Activated CD8-positive, alpha-beta T cell treated with anti-CD3 and anti-CD28 coated beads, Interleukin-2, amount 10 ng/mL, durations not matched to agents 7 days and 5 days (primary cell): ENCODE measurements at regions not wholly inside any gene's neighbourhood (a gene's known extent, or its start where the extent isn't known, plus 50 kb on each side); places are given as distances from the start of the nearest gene placed in this dataset.
A peak's percentile ranks its signal among the peaks of the same experiment; 100 is the strongest.
"Not testable (repeated sequence)": the region's sequence is repeated elsewhere in the genome, so short reads cannot be mapped to it uniquely, and the experiment has no call there.

Source experiments
- ATAC-seq: fragments of 150-1000 bp; cut with Tn5 transposase; one replicate; pipeline ENCODE4 v1.10.0; 2021; ENCODE audit warnings: moderate library complexity
- CTCF ChIA-PET: fragments of 350-600 bp; sonication (Branson Sonifier 250); formaldehyde crosslinking; loops from one replicate; lab custom pipeline; 2021; ENCODE audit warnings: antibody characterized with exemption; lab: Charles Lee
- POLR2A ChIA-PET: fragments of 350-600 bp; sonication (Branson Sonifier 250); formaldehyde crosslinking; loops from one replicate; lab custom pipeline; 2021; ENCODE audit warnings: antibody characterized with exemption; lab: Charles Lee
- DNase-seq: peaks from one replicate; pipeline ENCODE4 v3.0.0-alpha.2; 2020
- H3K27ac Mint-ChIP-seq: one replicate; pipeline ENCODE4 v1.8.0; 2021; ENCODE audit warnings: mild to moderate bottlenecking, mixed read lengths
- H3K27me3 Mint-ChIP-seq: one replicate; pipeline ENCODE4 v1.8.0; 2021; ENCODE audit warnings: low read depth, mixed read lengths
- H3K36me3 Mint-ChIP-seq: one replicate; pipeline ENCODE4 v1.8.0; 2021; ENCODE audit warnings: low read depth, mixed read lengths
- H3K4me1 Mint-ChIP-seq: one replicate; pipeline ENCODE4 v1.8.0; 2021; ENCODE audit warnings: low read depth, mixed read lengths
- H3K4me3 Mint-ChIP-seq: one replicate; pipeline ENCODE4 v1.8.0; 2021; ENCODE audit warnings: mild to moderate bottlenecking, mixed read lengths
- H3K9me3 Mint-ChIP-seq: one replicate; pipeline ENCODE4 v1.8.0; 2022; ENCODE audit warnings: mixed read lengths; ENCODE audit not compliant: insufficient read depth

- H3K4me1 Mint-ChIP-seq, H3K27me3 Mint-ChIP-seq, ATAC-seq, H3K27ac Mint-ChIP-seq, H3K36me3 Mint-ChIP-seq, DNase-seq, POLR2A ChIA-PET, H3K9me3 Mint-ChIP-seq, H3K4me3 Mint-ChIP-seq, CTCF ChIA-PET: not testable (repeated sequence)
These were observed 322.2 kb downstream of the CCSER2 start for GRCh38 chr10:84650628-84651027.

GRCh38 chr10:84654671-84655070, 326.3 kb downstream of the CCSER2 start:
- ATAC-seq: no peak
- H3K36me3 Mint-ChIP-seq: no peaks in the 10 kb centered on the region
- no peak overlapping the region for H3K4me3 Mint-ChIP-seq
- peaks cover 6% of the 10 kb centered on the region for H3K4me1 Mint-ChIP-seq
- H3K9me3 Mint-ChIP-seq: no peaks in the 10 kb centered on the region
- ChIA-PET POLR2A (no interaction called here), CTCF (interaction anchor here (1.2 kb wide), 1 partner anchor 9 kb away, joined by 8 read pairs; no protein-coding TSS in a partner anchor)
- H3K27me3 Mint-ChIP-seq: peaks cover 3% of the 10 kb centered on the region
- DNase-seq: no peak
- no peak overlapping the region for H3K27ac Mint-ChIP-seq

- H3K27me3 Mint-ChIP-seq: no peaks in the 10 kb centered on the region
- H3K9me3 Mint-ChIP-seq: no peaks in the 10 kb centered on the region
- ChIA-PET CTCF (no interaction called here), POLR2A (no interaction called here)
- H3K27ac Mint-ChIP-seq: no peak overlapping the region
- no peaks in the 10 kb centered on the region for H3K36me3 Mint-ChIP-seq
- DNase-seq (no peak), ATAC-seq (no peak)
- H3K4me1 Mint-ChIP-seq: peaks cover 13% of the 10 kb centered on the region
- H3K4me3 Mint-ChIP-seq: no peak overlapping the region
These were observed 330.6 kb downstream of the CCSER2 start for GRCh38 chr10:84659027-84659426.

GRCh38 chr10:84659497-84660439, 331.4 kb downstream of the CCSER2 start:
- peaks cover 7% of the 10 kb centered on the region for H3K4me1 Mint-ChIP-seq
- no peaks in the 10 kb centered on the region for H3K27me3 Mint-ChIP-seq
- H3K36me3 Mint-ChIP-seq: no peaks in the 10 kb centered on the region
- ChIA-PET POLR2A (no interaction called here), CTCF (no interaction called here)
- no peaks in the 10 kb centered on the region for H3K9me3 Mint-ChIP-seq
- no peak overlapping the region for H3K27ac Mint-ChIP-seq
- H3K4me3 Mint-ChIP-seq: no peak overlapping the region
- ATAC-seq (no peak), DNase-seq (no peak)

DNA sequence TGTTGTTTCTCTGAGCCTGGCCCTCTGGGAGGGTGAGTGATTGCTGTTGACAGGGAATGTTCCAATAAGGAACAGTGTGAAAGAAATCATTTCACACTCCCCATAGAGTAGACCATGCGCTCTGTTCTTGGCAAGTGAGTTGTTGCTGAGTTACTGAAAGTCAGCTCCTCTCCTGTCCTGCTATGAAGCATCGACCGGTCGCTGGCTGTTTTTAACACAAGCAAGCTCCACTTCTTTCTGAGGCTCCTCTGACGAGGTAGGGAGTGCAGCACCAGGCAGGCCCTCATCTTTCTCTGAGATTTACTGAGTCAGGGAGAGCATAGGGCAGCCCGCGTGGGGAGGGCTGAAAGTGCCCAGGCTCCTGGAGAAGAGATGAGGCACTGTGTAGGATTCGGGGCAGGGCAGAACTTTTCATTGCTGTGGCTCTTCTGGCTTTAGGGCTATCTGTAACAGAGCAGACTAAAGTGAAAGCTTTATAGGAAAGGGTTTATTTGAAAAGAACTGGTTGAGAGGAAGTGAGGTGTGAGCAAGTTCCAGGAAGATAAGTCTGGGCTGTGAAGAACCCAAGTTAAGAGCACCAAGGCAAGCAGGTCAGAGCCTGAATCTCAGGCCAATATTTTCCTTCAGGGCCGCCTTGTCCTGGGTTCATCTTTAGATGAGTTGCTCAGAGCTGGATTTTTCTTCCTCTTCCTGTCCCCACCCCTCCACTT, 332.2 kb downstream of the CCSER2 start:
- peak; percentile 42 for ATAC-seq
- H3K27ac Mint-ChIP-seq: no peak overlapping the region

GRCh38 chr10:84665211-84665610, 336.8 kb downstream of the CCSER2 start:
- Mint-ChIP-seq H3K27me3 (peaks cover 3% of the 10 kb centered on the region), H3K4me1 (peaks cover 7% of the 10 kb centered on the region), H3K27ac (no peak overlapping the region), H3K9me3 (no peaks in the 10 kb centered on the region), H3K4me3 (no peak overlapping the region), H3K36me3 (no peaks in the 10 kb centered on the region)
- ATAC-seq (no peak), DNase-seq (no peak)
- ChIA-PET POLR2A (no interaction called here), CTCF (interaction anchor here (1.2 kb wide), 1 partner anchor 9 kb away, joined by 3 read pairs; no protein-coding TSS in a partner anchor)

More for the DNA sequence above, 332.2 kb downstream of the CCSER2 start:
- Mint-ChIP-seq H3K4me3 (no peak overlapping the region), H3K36me3 (no peaks in the 10 kb centered on the region), H3K27me3 (no peaks in the 10 kb centered on the region), H3K4me1 (peaks cover 7% of the 10 kb centered on the region), H3K9me3 (no peaks in the 10 kb centered on the region)
- ChIA-PET CTCF (no interaction called here), POLR2A (no interaction called here)
- no peak for DNase-seq

GRCh38 chr10:84665883-84666463, 337.6 kb downstream of the CCSER2 start:
- ATAC-seq (no peak), DNase-seq (peak; percentile 35)
- CTCF ChIA-PET: interaction anchor here (1.2 kb wide), 1 partner anchor 8 kb away, joined by 3 read pairs; no protein-coding TSS in a partner anchor
- H3K4me3 Mint-ChIP-seq: no peak overlapping the region
- no peaks in the 10 kb centered on the region for H3K36me3 Mint-ChIP-seq
- H3K27ac Mint-ChIP-seq: no peak overlapping the region
- POLR2A ChIA-PET: no interaction called here
- H3K9me3 Mint-ChIP-seq: no peaks in the 10 kb centered on the region
- peaks cover 3% of the 10 kb centered on the region for H3K27me3 Mint-ChIP-seq
- peaks cover 2% of the 10 kb centered on the region for H3K4me1 Mint-ChIP-seq

DNA sequence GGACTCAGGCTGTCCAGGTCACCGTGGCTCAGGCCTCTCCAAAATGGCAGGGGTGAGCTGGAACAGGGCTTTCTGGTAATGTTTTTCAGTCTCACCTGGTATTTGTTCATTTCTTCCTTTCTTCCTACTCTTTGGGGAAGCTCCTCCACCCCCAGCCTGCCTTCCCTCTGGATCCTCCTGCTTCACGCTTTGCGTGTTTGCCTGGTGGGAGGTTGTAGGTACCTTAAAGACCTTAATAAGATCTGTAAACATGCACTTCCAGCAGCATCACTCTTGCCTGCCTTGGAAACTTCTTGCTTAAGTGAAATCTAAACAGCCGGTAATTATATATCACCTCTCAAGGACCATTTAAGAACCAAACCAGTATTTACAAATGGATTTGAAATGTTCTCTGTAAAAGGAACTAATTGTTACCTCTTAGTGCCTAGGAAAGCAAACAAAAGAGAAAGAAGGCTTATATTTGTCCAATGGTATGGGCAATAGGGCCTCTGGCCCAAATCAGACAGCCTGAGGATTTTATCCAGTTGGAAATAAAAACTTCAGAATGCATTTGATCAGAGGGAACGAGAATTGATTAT, 339.9 kb downstream of the CCSER2 start:
- H3K36me3 Mint-ChIP-seq: no peaks in the 10 kb centered on the region
- ChIA-PET CTCF (no interaction called here), POLR2A (no interaction called here)
- no peak overlapping the region for H3K27ac Mint-ChIP-seq
- ATAC-seq (no peak), DNase-seq (no peak)
- no peaks in the 10 kb centered on the region for H3K9me3 Mint-ChIP-seq
- H3K4me1 Mint-ChIP-seq: no peaks in the 10 kb centered on the region
- no peak overlapping the region for H3K4me3 Mint-ChIP-seq
- H3K27me3 Mint-ChIP-seq: peaks cover 3% of the 10 kb centered on the region

GRCh38 chr10:84675060-84675459, 346.7 kb downstream of the CCSER2 start:
- Mint-ChIP-seq H3K4me1 (no peaks in the 10 kb centered on the region), H3K36me3 (no peaks in the 10 kb centered on the region), H3K27ac (no peak overlapping the region), H3K9me3 (no peaks in the 10 kb centered on the region), H3K27me3 (no peaks in the 10 kb centered on the region), H3K4me3 (no peak overlapping the region)
- DNase-seq (no peak), ATAC-seq (no peak)
- CTCF ChIA-PET: no interaction called here
- POLR2A ChIA-PET: no interaction called here

DNA sequence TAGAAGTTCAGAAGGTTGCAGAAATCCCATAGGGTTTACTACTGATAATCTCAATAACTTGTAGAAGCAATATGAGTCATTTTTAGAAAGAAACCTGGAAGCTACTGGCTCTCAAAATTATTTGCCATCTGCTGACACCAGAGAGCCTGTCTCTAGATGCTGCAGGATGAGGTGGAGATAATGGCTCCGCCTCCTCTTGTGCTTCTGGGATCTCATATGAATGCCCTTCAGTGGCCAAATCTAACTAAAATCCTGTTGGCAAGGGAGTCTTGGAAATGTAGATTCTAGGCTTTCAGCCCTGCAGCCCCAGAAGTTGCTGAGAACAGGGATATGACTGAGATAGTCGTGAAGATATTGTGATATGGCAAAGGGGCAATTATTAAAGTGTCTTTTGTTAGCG, 348.1 kb downstream of the CCSER2 start:
- Mint-ChIP-seq H3K27ac (no peak overlapping the region), H3K4me3 (no peak overlapping the region), H3K4me1 (no peaks in the 10 kb centered on the region), H3K27me3 (no peaks in the 10 kb centered on the region), H3K9me3 (no peaks in the 10 kb centered on the region), H3K36me3 (no peaks in the 10 kb centered on the region)
- ATAC-seq (no peak), DNase-seq (no peak)
- ChIA-PET POLR2A (no interaction called here), CTCF (no interaction called here)

DNA sequence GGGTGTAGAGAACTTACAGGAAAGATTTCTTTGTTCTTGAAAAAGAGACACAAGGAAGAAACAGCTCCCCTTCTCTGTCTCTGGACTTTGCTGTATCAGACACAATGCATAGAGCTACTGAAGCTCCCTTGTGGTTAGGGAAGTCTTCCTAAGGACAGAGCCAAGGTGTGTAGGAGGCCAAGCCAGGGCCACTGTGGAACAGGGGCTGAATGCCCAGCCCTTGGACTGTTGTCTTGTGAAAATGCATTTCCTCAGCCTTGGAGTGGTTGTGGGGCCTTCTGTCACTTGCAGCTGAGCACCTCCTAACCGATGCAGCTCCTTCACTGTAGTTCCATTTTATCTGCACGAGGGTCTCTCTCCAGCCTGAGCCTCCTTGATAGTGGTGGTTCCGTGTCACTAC, 353.4 kb downstream of the CCSER2 start:
- H3K4me1 Mint-ChIP-seq: no peaks in the 10 kb centered on the region
- DNase-seq: no peak
- no peaks in the 10 kb centered on the region for H3K27me3 Mint-ChIP-seq
- no peak overlapping the region for H3K27ac Mint-ChIP-seq
- no peaks in the 10 kb centered on the region for H3K36me3 Mint-ChIP-seq
- ChIA-PET POLR2A (no interaction called here), CTCF (no interaction called here)
- H3K9me3 Mint-ChIP-seq: no peaks in the 10 kb centered on the region
- no peak overlapping the region for H3K4me3 Mint-ChIP-seq
- ATAC-seq: no peak
